ENCODE measurements at regions not wholly inside any gene's neighbourhood (a gene's known extent, or its start where the extent isn't known, plus 50 kb on each side); places are given as distances from the start of the nearest gene placed in this dataset.

- H2AFZ ChIP-seq: no peak overlapping the region
- no peaks in the 10 kb centered on the region for H4K20me1 ChIP-seq (ENCODE audit: insufficient read depth, poor library complexity, severe bottlenecking)
- no peaks in the 10 kb centered on the region for H3K27me3 ChIP-seq
- no peaks in the 10 kb centered on the region for H3K4me1 ChIP-seq (ENCODE audit: insufficient read depth)
- no peak overlapping the region for H3K4me3 ChIP-seq
- 72% methylated on average over 1 of the region's 1 CpG for WGBS (ENCODE audit: low lambda C conversion rate, missing lambda C conversion rate)
- H3K27ac ChIP-seq: no peak overlapping the region
- no peaks in the 10 kb centered on the region for H3K9me2 ChIP-seq (replicated peaks; ENCODE audit: insufficient read depth)
- H3K36me3 ChIP-seq (replicated peaks; ENCODE audit: insufficient read depth, low read depth): no peaks in the 10 kb centered on the region
- H3K4me2 ChIP-seq: no peak overlapping the region
- H3K9me3 ChIP-seq (ENCODE audit: low read depth): no peaks in the 10 kb centered on the region
- no peak for DNase-seq (ENCODE audit: low spot score)
- TF ChIP-seq CTCF (IDR thresholded peaks at IDR 0.05; ENCODE audit: poor library complexity): no peak
- no peak for TF ChIP-seq EZH2phosphoT487 (IDR thresholded peaks at IDR 0.05; ENCODE audit: low read depth, severe bottlenecking, unreplicated experiment)
- TF ChIP-seq EZH2 (IDR thresholded peaks at IDR 0.05; ENCODE audit: borderline replicate concordance): no peak
- no peaks in the 10 kb centered on the region for H3K79me2 ChIP-seq
Observed at GRCh38 chr20:39152742-39153141, 190.6 kb downstream of the DHX35 start.

- DNase-seq (ENCODE audit: low spot score): peak; percentile 34
- no peaks in the 10 kb centered on the region for H3K36me3 ChIP-seq (replicated peaks; ENCODE audit: insufficient read depth, low read depth)
- H3K27ac ChIP-seq: no peak overlapping the region
- no peak overlapping the region for H2AFZ ChIP-seq
- H3K79me2 ChIP-seq: no peaks in the 10 kb centered on the region
- H3K27me3 ChIP-seq: no peaks in the 10 kb centered on the region
- no peaks in the 10 kb centered on the region for H3K4me1 ChIP-seq (ENCODE audit: insufficient read depth)
- H4K20me1 ChIP-seq (ENCODE audit: insufficient read depth, poor library complexity, severe bottlenecking): no peaks in the 10 kb centered on the region
- WGBS (ENCODE audit: low lambda C conversion rate, missing lambda C conversion rate): 44% methylated on average over 3 of the region's 4 CpGs
- no peaks in the 10 kb centered on the region for H3K9me3 ChIP-seq (ENCODE audit: low read depth)
- no peaks in the 10 kb centered on the region for H3K9me2 ChIP-seq (replicated peaks; ENCODE audit: insufficient read depth)
- H3K4me2 ChIP-seq: no peak overlapping the region
- no peak overlapping the region for H3K4me3 ChIP-seq
- TF ChIP-seq EZH2phosphoT487 (IDR thresholded peaks at IDR 0.05; ENCODE audit: low read depth, severe bottlenecking, unreplicated experiment) (no peak), CTCF (IDR thresholded peaks at IDR 0.05; ENCODE audit: poor library complexity) (no peak), EZH2 (IDR thresholded peaks at IDR 0.05; ENCODE audit: borderline replicate concordance) (no peak)
Observed at GRCh38 chr20:39152126-39152525, 190.0 kb downstream of the DHX35 start.

GRCh38 chr20:39150501-39150900, 188.4 kb downstream of the DHX35 start:
- no peak overlapping the region for H3K4me2 ChIP-seq
- DNase-seq (ENCODE audit: low spot score): no peak
- H2AFZ ChIP-seq: no peak overlapping the region
- WGBS (ENCODE audit: low lambda C conversion rate, missing lambda C conversion rate): 88% methylated on average over 13 of the region's 13 CpGs
- H3K9me2 ChIP-seq (replicated peaks; ENCODE audit: insufficient read depth): no peaks in the 10 kb centered on the region
- no peak overlapping the region for H3K27ac ChIP-seq
- H3K36me3 ChIP-seq (replicated peaks; ENCODE audit: insufficient read depth, low read depth): no peaks in the 10 kb centered on the region
- no peak overlapping the region for H3K4me3 ChIP-seq
- TF ChIP-seq CTCF (IDR thresholded peaks at IDR 0.05; ENCODE audit: poor library complexity) (no peak), EZH2 (IDR thresholded peaks at IDR 0.05; ENCODE audit: borderline replicate concordance) (no peak), EZH2phosphoT487 (IDR thresholded peaks at IDR 0.05; ENCODE audit: low read depth, severe bottlenecking, unreplicated experiment) (no peak)
- no peaks in the 10 kb centered on the region for H3K79me2 ChIP-seq
- no peaks in the 10 kb centered on the region for H3K9me3 ChIP-seq (ENCODE audit: low read depth)
- H4K20me1 ChIP-seq (ENCODE audit: insufficient read depth, poor library complexity, severe bottlenecking): no peaks in the 10 kb centered on the region
- no peaks in the 10 kb centered on the region for H3K4me1 ChIP-seq (ENCODE audit: insufficient read depth)
- no peaks in the 10 kb centered on the region for H3K27me3 ChIP-seq

- Histone ChIP-seq H3K27ac (no peak overlapping the region), H3K79me2 (no peaks in the 10 kb centered on the region), H3K4me1 (ENCODE audit: insufficient read depth) (no peaks in the 10 kb centered on the region), H4K20me1 (ENCODE audit: insufficient read depth, poor library complexity, severe bottlenecking) (no peaks in the 10 kb centered on the region), H3K36me3 (replicated peaks; ENCODE audit: insufficient read depth, low read depth) (no peaks in the 10 kb centered on the region), H3K9me2 (replicated peaks; ENCODE audit: insufficient read depth) (no peaks in the 10 kb centered on the region), H3K9me3 (ENCODE audit: low read depth) (no peaks in the 10 kb centered on the region), H3K4me2 (no peak overlapping the region), H3K4me3 (no peak overlapping the region), H3K27me3 (no peaks in the 10 kb centered on the region), H2AFZ (no peak overlapping the region)
- DNase-seq (ENCODE audit: low spot score): no peak
- TF ChIP-seq EZH2phosphoT487 (IDR thresholded peaks at IDR 0.05; ENCODE audit: low read depth, severe bottlenecking, unreplicated experiment) (no peak), EZH2 (IDR thresholded peaks at IDR 0.05; ENCODE audit: borderline replicate concordance) (no peak), CTCF (IDR thresholded peaks at IDR 0.05; ENCODE audit: poor library complexity) (no peak)
- WGBS (ENCODE audit: low lambda C conversion rate, missing lambda C conversion rate): 65% methylated on average over 2 of the region's 2 CpGs
Observed at GRCh38 chr20:39146394-39146793, 184.2 kb downstream of the DHX35 start.
